ENCODE measurements at regions not wholly inside any gene's neighbourhood (a gene's known extent, or its start where the extent isn't known, plus 50 kb on each side); places are given as distances from the start of the nearest gene placed in this dataset.

- ATAC-seq (no peak), DNase-seq (ENCODE audit: low spot score) (no peak)
- H3K27me3 Mint-ChIP-seq (ENCODE audit: insufficient read depth, low read depth, poor library complexity) = no peaks in the 10 kb centered on the region
- H3K27ac Mint-ChIP-seq = no peak overlapping the region
- Histone ChIP-seq H3K79me2 (replicated peaks; ENCODE audit: insufficient read depth) (no peaks in the 10 kb centered on the region), H3K4me1 (ENCODE audit: insufficient read depth) (no peaks in the 10 kb centered on the region), H3K4me2 (no peak overlapping the region), H3K4me3 (no peak overlapping the region), H3K36me3 (ENCODE audit: insufficient read depth) (no peaks in the 10 kb centered on the region), H4K20me1 (replicated peaks; ENCODE audit: insufficient read depth) (no peaks in the 10 kb centered on the region), H3F3A (replicated peaks; ENCODE audit: low read depth) (no peaks in the 10 kb centered on the region), H2AFZ (no peak overlapping the region), H3K27ac (ENCODE audit: low read depth) (no peak overlapping the region), H3K27me3 (ENCODE audit: insufficient read depth) (no peaks in the 10 kb centered on the region), H3K9me2 (ENCODE audit: insufficient read depth) (no peaks in the 10 kb centered on the region)
- no peak overlapping the region for H3K4me3 Mint-ChIP-seq
- H3K36me3 Mint-ChIP-seq (ENCODE audit: low read depth) = no peaks in the 10 kb centered on the region
- TF ChIP-seq CREB1 (CRISPR knock-in tag; IDR thresholded peaks at IDR 0.05; ENCODE audit: low read depth) (no peak), JUNB (IDR thresholded peaks at IDR 0.05; ENCODE audit: unreplicated experiment) (no peak), ZNF462 (CRISPR knock-in tag; IDR thresholded peaks at IDR 0.05) (no peak), NANOG (IDR thresholded peaks at IDR 0.05; ENCODE audit: borderline replicate concordance) (no peak), ZNF331 (CRISPR knock-in tag; IDR thresholded peaks at IDR 0.05; ENCODE audit: low read depth) (no peak), EZH2 (IDR thresholded peaks at IDR 0.05; ENCODE audit: low read depth, unreplicated experiment) (no peak), POLR2AphosphoS5 (IDR thresholded peaks at IDR 0.05; ENCODE audit: low read depth) (no peak), EZH2phosphoT487 (IDR thresholded peaks at IDR 0.05; ENCODE audit: unreplicated experiment) (no peak), STAT1 (IDR thresholded peaks at IDR 0.05; ENCODE audit: unreplicated experiment) (no peak), ETS1 (IDR thresholded peaks at IDR 0.05) (no peak), CTCF (conservative IDR thresholded peaks at IDR 0.05; ENCODE audit: low read depth in 2 of 2) (no peak), ZNF114 (CRISPR knock-in tag; IDR thresholded peaks at IDR 0.05) (no peak), REST (IDR thresholded peaks at IDR 0.05; ENCODE audit: unreplicated experiment) (no peak)
- no peaks in the 10 kb centered on the region for H3K9me3 Mint-ChIP-seq
- no peaks in the 10 kb centered on the region for H3K4me1 Mint-ChIP-seq
Measured at GRCh38 chr13:63972328-63972727, 2556.7 kb upstream of the PCDH20 start.

Data from GM23338 (cell line).